H1 (cell line): ENCODE measurements at regions not wholly inside any gene's neighbourhood (a gene's known extent, or its start where the extent isn't known, plus 50 kb on each side); places are given as distances from the start of the nearest gene placed in this dataset.

Source experiments
- CTCF ChIA-PET: fragments of 300-600 bp; sonication (Branson Sonifier 250); formaldehyde crosslinking; loops from one replicate; lab custom pipeline; 2021; ENCODE audit not compliant: partially characterized antibody; lab: Charles Lee
- POLR2A ChIA-PET: fragments of 300-600 bp; sonication (Branson Sonifier 250); formaldehyde crosslinking; loops from one replicate; lab custom pipeline; 2021; ENCODE audit warnings: inconsistent platforms; ENCODE audit not compliant: partially characterized antibody; lab: Charles Lee
- DNase-seq, 2 experiments: peaks; one replicate each; pipeline versions ENCODE4 v3.0.0 to v3.0.0-alpha.2; 2010 to 2022; ENCODE audit warnings: low spot score in 2 of 2, low read depth in 1 of 2, mixed read lengths in 1 of 2
- FAIRE-seq: peaks from 2 replicates; lab custom pipeline; 2011; peaks lifted over from hg19 to GRCh38; lab: Jason Lieb, UNC
- H2AFZ ChIP-seq: 2 replicates; pipeline ENCODE4 v1.8.1; 2012; ENCODE audit warnings: low read length, inconsistent platforms
- H2AK5ac ChIP-seq: 2 replicates; pipeline ENCODE4 v1.6.1; 2013; ENCODE audit warnings: low read depth, low read length
- H2BK120ac ChIP-seq: replicated peaks from 2 replicates; pipeline ENCODE3; 2013; ENCODE audit warnings: low read depth, low read length, inconsistent platforms
- H2BK12ac ChIP-seq: 2 replicates; pipeline ENCODE4 v1.6.1; 2013; ENCODE audit warnings: low read depth, low read length
- H2BK15ac ChIP-seq: 2 replicates; pipeline ENCODE4 v1.6.1; 2013; ENCODE audit warnings: low read length
- H2BK20ac ChIP-seq: 2 replicates; pipeline ENCODE4 v1.6.1; 2013; ENCODE audit warnings: low read length
- H2BK5ac ChIP-seq: 2 replicates; pipeline ENCODE4 v1.6.1; 2013; ENCODE audit warnings: low read depth, low read length
- H3K14ac ChIP-seq: 2 replicates; pipeline ENCODE4 v1.6.1; 2013; ENCODE audit warnings: inconsistent platforms; ENCODE audit not compliant: insufficient read length
- H3K18ac ChIP-seq: 2 replicates; pipeline ENCODE4 v1.6.1; 2013; ENCODE audit warnings: low read length; ENCODE audit errors: extremely low read depth
- H3K23ac ChIP-seq: 2 replicates; pipeline ENCODE4 v1.6.1; 2013; ENCODE audit warnings: inconsistent platforms; ENCODE audit not compliant: insufficient read length
- H3K23me2 ChIP-seq: 2 replicates; pipeline ENCODE4 v1.6.1; 2013; ENCODE audit warnings: low read depth, low read length
- H3K27ac ChIP-seq: 2 replicates; pipeline ENCODE4 v1.6.1; 2011; ENCODE audit warnings: low read depth, low read length, inconsistent platforms
- H3K27me3 ChIP-seq, 4 experiments: replicated peaks in 1 of 4; 1 replicate in 1 of 4; 2 replicates in 3 of 4; pipeline versions ENCODE4 v1.6.1 to v1.8.1; 2011 to 2013; ENCODE audit warnings: low read length in 3 of 4, mild to moderate bottlenecking in 3 of 4, inconsistent platforms in 2 of 4, mixed read lengths in 2 of 4, moderate library complexity in 1 of 4; ENCODE audit not compliant: control insufficient read depth in 3 of 4, insufficient read depth in 3 of 4; ENCODE audit errors: extremely low read depth in 1 of 4
- H3K36me3 ChIP-seq, 4 experiments: 2 replicates each; pipeline versions ENCODE4 v1.6.1 to v1.8.1; 2011 to 2013; ENCODE audit warnings: mild to moderate bottlenecking in 4 of 4, low read length in 3 of 4, moderate library complexity in 2 of 4, control low read depth in 1 of 4, inconsistent platforms in 1 of 4; ENCODE audit not compliant: insufficient read depth in 4 of 4, control insufficient read depth in 2 of 4
- H3K4ac ChIP-seq: replicated peaks from 2 replicates; pipeline ENCODE3; 2013; ENCODE audit warnings: low read length, low read depth, mixed read lengths, inconsistent platforms; ENCODE audit not compliant: insufficient read length
- H3K4me1 ChIP-seq, 4 experiments: replicated peaks in 1 of 4; 1 replicate in 1 of 4; 2 replicates in 3 of 4; pipeline versions ENCODE4 v1.6.1 to v1.8.1; 2011 to 2013; ENCODE audit warnings: low read length in 3 of 4, inconsistent platforms in 2 of 4, mixed read lengths in 1 of 4; ENCODE audit not compliant: insufficient read depth in 4 of 4, control insufficient read depth in 3 of 4
- H3K4me2 ChIP-seq, 2 experiments: 2 replicates each; pipeline versions ENCODE4 v1.6.1 to v1.8.1; 2011 to 2013; ENCODE audit warnings: low read depth in 2 of 2, low read length in 2 of 2, control low read depth in 1 of 2, inconsistent platforms in 1 of 2, mild to moderate bottlenecking in 1 of 2; ENCODE audit not compliant: insufficient read depth in 1 of 2
- H3K4me3 ChIP-seq, 4 experiments: fragments of 200-600, 300-600 bp in 1 of 4; sonication (generic), shearing (Covaris generic), sonication (Bioruptor Twin) in 1 of 4; 2 replicates each; pipeline versions ENCODE4 v1.5.1 to v1.8.1; 2011 to 2016; ENCODE audit warnings: low read length in 4 of 4, low read depth in 3 of 4, control low read depth in 2 of 4, inconsistent platforms in 2 of 4, mild to moderate bottlenecking in 2 of 4, mixed read lengths in 1 of 4, moderate library complexity in 1 of 4; ENCODE audit not compliant: insufficient read depth in 2 of 4; ENCODE audit errors: extremely low read depth in 1 of 4
- H3K56ac ChIP-seq: replicated peaks from 2 replicates; pipeline ENCODE3; 2013; ENCODE audit warnings: low read depth, mild to moderate bottlenecking, mixed read lengths, low read length, inconsistent platforms; ENCODE audit not compliant: insufficient read length
- H3K79me1 ChIP-seq: 2 replicates; pipeline ENCODE4 v1.6.1; 2013; ENCODE audit warnings: low read depth, low read length, control low read depth
- H3K79me2 ChIP-seq, 2 experiments: 2 replicates each; pipeline versions ENCODE4 v1.6.1 to v1.8.1; 2012 to 2013; ENCODE audit warnings: low read length in 2 of 2, mild to moderate bottlenecking in 2 of 2, inconsistent platforms in 1 of 2; ENCODE audit not compliant: insufficient read depth in 2 of 2, control insufficient read depth in 1 of 2
- H3K9ac ChIP-seq, 4 experiments: replicated peaks in 1 of 4; 1 replicate in 1 of 4; 2 replicates in 3 of 4; pipeline versions ENCODE4 v1.6.1 to v1.8.1; 2011 to 2013; ENCODE audit warnings: low read depth in 3 of 4, low read length in 3 of 4, control low read depth in 2 of 4, mild to moderate bottlenecking in 2 of 4, moderate library complexity in 2 of 4, inconsistent platforms in 1 of 4; ENCODE audit errors: extremely low read depth in 1 of 4
- H3K9me3 ChIP-seq, 2 experiments: 2 replicates each; pipeline versions ENCODE4 v1.6.1 to v1.8.1; 2012 to 2013; ENCODE audit warnings: mild to moderate bottlenecking in 2 of 2, moderate library complexity in 2 of 2, control low read depth in 1 of 2, inconsistent platforms in 1 of 2, low read depth in 1 of 2, low read length in 1 of 2, mixed read lengths in 1 of 2; ENCODE audit not compliant: insufficient read depth in 2 of 2
- H4K20me1 ChIP-seq, 2 experiments: replicated peaks in 1 of 2; 2 replicates each; pipeline versions ENCODE3 to v1.8.1; 2011 to 2013; ENCODE audit warnings: inconsistent platforms in 2 of 2, low read length in 2 of 2, mild to moderate bottlenecking in 1 of 2; ENCODE audit not compliant: insufficient read depth in 2 of 2, control insufficient read depth in 1 of 2
- H4K5ac ChIP-seq: 2 replicates; pipeline ENCODE4 v1.6.1; 2013; ENCODE audit warnings: low read length, low read depth, mixed read lengths, inconsistent platforms; ENCODE audit not compliant: insufficient read length
- H4K8ac ChIP-seq: 2 replicates; pipeline ENCODE4 v1.8.0; 2013; ENCODE audit warnings: mild to moderate bottlenecking, moderate library complexity, low read length, inconsistent platforms; ENCODE audit not compliant: insufficient read depth; ENCODE audit errors: extremely low read depth
- H4K91ac ChIP-seq: replicated peaks from 2 replicates; pipeline ENCODE3; 2013; ENCODE audit warnings: low read length, mixed read lengths, inconsistent platforms; ENCODE audit not compliant: insufficient read length
- CBX5 ChIP-seq: fragments of 300-800, 300-1000 bp; sonication (generic); IDR thresholded peaks from 2 replicates; pipeline ENCODE4 v1.7.1; 2016; ENCODE audit warnings: antibody characterized with exemption, low read length, low read depth
- CHD2 ChIP-seq: IDR thresholded peaks from 2 replicates; pipeline ENCODE4 v1.6.1; 2012; ENCODE audit warnings: low read length, improper control_type of control experiment
- FOSL1 ChIP-seq: IDR thresholded peaks from 2 replicates; pipeline ENCODE4 v1.6.1; 2011; ENCODE audit warnings: mild to moderate bottlenecking, low read depth, low read length, moderate library complexity; ENCODE audit not compliant: insufficient read depth
- GABPA ChIP-seq: IDR thresholded peaks from 2 replicates; pipeline ENCODE4 v1.6.1; 2011; ENCODE audit warnings: mild to moderate bottlenecking, low read length, moderate library complexity, borderline replicate concordance; ENCODE audit not compliant: insufficient read depth
- JUN ChIP-seq: IDR thresholded peaks from 2 replicates; pipeline ENCODE4 v1.6.1; 2011; ENCODE audit warnings: low read depth, mild to moderate bottlenecking, improper control_type of control experiment, low read length
- NRF1 ChIP-seq: IDR thresholded peaks from 2 replicates; pipeline ENCODE4 v1.6.1; 2011; ENCODE audit warnings: mild to moderate bottlenecking, low read depth, low read length, improper control_type of control experiment
- POLR2A ChIP-seq, 2 experiments: IDR thresholded peaks; 1 replicate in 1 of 2; 2 replicates in 1 of 2; pipeline ENCODE4 v1.6.1; 2011; ENCODE audit warnings: low read depth in 2 of 2, low read length in 2 of 2, mild to moderate bottlenecking in 2 of 2; ENCODE audit errors: control extremely low read depth in 1 of 2
- POU5F1 ChIP-seq: IDR thresholded peaks from 2 replicates; pipeline ENCODE4 v1.6.1; 2011; ENCODE audit warnings: low read depth, mild to moderate bottlenecking, low read length, moderate library complexity
- SP1 ChIP-seq: IDR thresholded peaks from 2 replicates; pipeline ENCODE4 v1.6.1; 2011; ENCODE audit warnings: low read depth, low read length
- SRF ChIP-seq: IDR thresholded peaks from 2 replicates; pipeline ENCODE4 v1.6.1; 2011; ENCODE audit warnings: mild to moderate bottlenecking, low read depth, low read length, moderate library complexity
- WGBS, 2 experiments: shearing (Covaris generic) in 1 of 2; methylation state at CpG; one replicate each; pipeline versions ENCODE4 v1.1.6 to v1.1.7; 2013 to 2015; ENCODE audit warnings: low lambda C conversion rate in 2 of 2, mixed read lengths in 2 of 2, inconsistent platforms in 1 of 2, low coverage in 1 of 2, missing lambda C conversion rate in 1 of 2; ENCODE audit not compliant: insufficient replicate concordance in 2 of 2, insufficient coverage in 1 of 2, insufficient read length in 1 of 2; ENCODE audit errors: extremely low coverage in 1 of 2, missing lambda C conversion rate in 1 of 2; 5-methylcytosine and 5-hydroxymethylcytosine counted together

- Histone ChIP-seq H3K14ac (no peak overlapping the region), H3K56ac (no peak overlapping the region), H4K20me1 (no peaks in the 10 kb centered on the region), H2BK12ac (no peak overlapping the region), H2BK5ac (no peak overlapping the region), H3K4ac (no peak overlapping the region), H3K36me3 (no peaks in the 10 kb centered on the region), H4K5ac (no peak overlapping the region), H3K9me3 (no peaks in the 10 kb centered on the region), H3K23ac (no peak overlapping the region), H2AFZ (no peak overlapping the region), H3K4me3 (no peak overlapping the region), H3K27ac (no peak overlapping the region), H3K4me2 (no peak overlapping the region), H3K79me1 (no peaks in the 10 kb centered on the region), H3K18ac (no peak overlapping the region), H3K23me2 (no peaks in the 10 kb centered on the region), H2BK120ac (no peak overlapping the region), H2AK5ac (no peak overlapping the region), H3K4me1 (peaks cover 0 to 6% (median 2%) of the 10 kb centered on the region in 4 experiments; a peak in 4 of 7 replicates), H3K27me3 (no peaks in the 10 kb centered on the region), H3K9ac (no peak overlapping the region), H4K91ac (no peak overlapping the region), H2BK20ac (no peak overlapping the region), H4K8ac (no peak overlapping the region), H2BK15ac (no peak overlapping the region), H3K79me2 (no peaks in the 10 kb centered on the region)
- ChIA-PET CTCF (no interaction called here), POLR2A (no interaction called here)
- TF ChIP-seq SP1 (no peak), CBX5 (no peak), FOSL1 (no peak), NRF1 (no peak), JUN (no peak), POU5F1 (no peak), POLR2A (IDR thresholded peaks at IDR 0.05; ENCODE audit: control extremely low read depth in 1 of 2, low read depth in 2 of 2, low read length in 2 of 2) (no peak), SRF (no peak), GABPA (no peak), CHD2 (no peak)
- no peak for FAIRE-seq
- DNase-seq: no peak
- WGBS, 2 experiments: 79% methylated on average over 1 of the region's 1 CpG; no CpG with 5 or more reads in 1 of the 2 experiments
Observed at GRCh38 chr2:145597006-145597405, 1077.1 kb upstream of the ZEB2 start.
